22Rv1 (cell line): ENCODE measurements at regions not wholly inside any gene's neighbourhood (a gene's known extent, or its start where the extent isn't known, plus 50 kb on each side); places are given as distances from the start of the nearest gene placed in this dataset.
"Not testable (repeated sequence)": the region's sequence is repeated elsewhere in the genome, so short reads cannot be mapped to it uniquely, and the experiment has no call there.

Experiments
- H3K27ac ChIP-seq: fragments of 450-650 bp; 2 replicates; pipeline ENCODE4 v1.5.1; 2017
- CTCF ChIP-seq: fragments of 450-650 bp; IDR thresholded peaks from 2 replicates; pipeline ENCODE4 v1.5.1; 2017; ENCODE audit warnings: mild to moderate bottlenecking
- ZFX ChIP-seq: fragments of 450-650 bp; IDR thresholded peaks from 2 replicates; pipeline ENCODE4 v1.6.1; 2017; ENCODE audit warnings: antibody characterized with exemption, borderline replicate concordance

- no peak overlapping the region for H3K27ac ChIP-seq
- TF ChIP-seq CTCF (no peak), ZFX (no peak)
Observed at GRCh38 chr2:7140306-7140705, 223.1 kb downstream of the RNF144A start.

GRCh38 chr2:7145707-7146106 lies 228.5 kb downstream of the RNF144A start:
- TF ChIP-seq CTCF (no peak), ZFX (no peak)
- H3K27ac ChIP-seq: no peak overlapping the region

- H3K27ac ChIP-seq: no peak overlapping the region
- TF ChIP-seq CTCF: no peak
- no peak for TF ChIP-seq ZFX
Observed at GRCh38 chr2:7146151-7146550, 228.9 kb downstream of the RNF144A start.

GRCh38 chr2:7154656-7155055 lies 237.4 kb downstream of the RNF144A start:
- TF ChIP-seq ZFX: no peak
- H3K27ac ChIP-seq: no peak overlapping the region

GRCh38 chr2:7161501-7161900 lies 244.3 kb downstream of the RNF144A start:
- H3K27ac ChIP-seq: no peak overlapping the region
- TF ChIP-seq CTCF (no peak), ZFX (no peak)

- H3K27ac ChIP-seq: no peak overlapping the region
- TF ChIP-seq ZFX (no peak), CTCF (no peak)
Observed at GRCh38 chr2:7165736-7166135, 248.5 kb downstream of the RNF144A start.

- no peak for TF ChIP-seq ZFX
- TF ChIP-seq CTCF: no peak
- no peak overlapping the region for H3K27ac ChIP-seq
Observed at GRCh38 chr2:7167801-7168411, 250.7 kb downstream of the RNF144A start.

- TF ChIP-seq ZFX (no peak), CTCF (no peak)
- no peak overlapping the region for H3K27ac ChIP-seq
Observed at GRCh38 chr2:7169593-7169992, 252.4 kb downstream of the RNF144A start.

- not testable (repeated sequence) for H3K27ac ChIP-seq
Observed at GRCh38 chr2:7178996-7179395, 261.8 kb downstream of the RNF144A start.
